ENCODE measurements at regions not wholly inside any gene's neighbourhood (a gene's known extent, or its start where the extent isn't known, plus 50 kb on each side); places are given as distances from the start of the nearest gene placed in this dataset.
"Not testable (repeated sequence)": the region's sequence is repeated elsewhere in the genome, so short reads cannot be mapped to it uniquely, and the experiment has no call there.

DNA sequence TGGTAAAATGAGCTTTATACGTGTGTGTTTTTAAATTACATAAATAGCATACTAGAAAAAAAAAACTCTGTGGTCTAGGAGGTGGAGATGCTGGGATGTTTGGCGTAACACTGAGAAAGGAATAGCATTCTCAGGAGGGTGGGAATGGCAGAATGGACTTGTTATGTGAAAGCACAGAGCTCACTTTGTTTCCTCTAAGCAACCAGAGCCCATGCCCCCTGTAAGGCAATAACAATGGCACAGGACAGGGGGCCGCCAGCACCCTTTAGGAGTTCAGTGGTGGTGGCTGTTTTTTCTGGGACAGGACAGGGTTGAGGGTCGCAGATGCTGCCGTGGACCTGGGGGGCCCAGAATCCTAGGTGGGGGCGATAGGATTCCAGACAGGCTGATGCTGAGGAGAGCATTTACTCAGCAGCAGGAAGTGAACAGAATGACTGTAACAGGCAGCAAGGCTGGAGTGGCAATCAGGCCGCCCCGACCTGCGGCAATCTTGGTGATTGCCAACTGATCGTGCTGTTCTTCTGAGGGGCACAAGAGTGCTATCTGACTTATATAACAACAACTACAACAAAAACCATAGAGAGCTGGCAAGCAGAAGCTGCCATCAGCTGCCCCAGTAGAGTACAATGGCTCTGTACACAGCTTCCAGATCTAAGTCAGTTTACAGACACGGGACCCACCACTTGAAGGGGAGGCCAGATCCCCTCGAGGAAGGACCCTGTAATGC lies 160.4 kb downstream of the UACA start:
- DNase-seq (ENCODE audit: extremely low read depth, low read depth) = no peak

DNA sequence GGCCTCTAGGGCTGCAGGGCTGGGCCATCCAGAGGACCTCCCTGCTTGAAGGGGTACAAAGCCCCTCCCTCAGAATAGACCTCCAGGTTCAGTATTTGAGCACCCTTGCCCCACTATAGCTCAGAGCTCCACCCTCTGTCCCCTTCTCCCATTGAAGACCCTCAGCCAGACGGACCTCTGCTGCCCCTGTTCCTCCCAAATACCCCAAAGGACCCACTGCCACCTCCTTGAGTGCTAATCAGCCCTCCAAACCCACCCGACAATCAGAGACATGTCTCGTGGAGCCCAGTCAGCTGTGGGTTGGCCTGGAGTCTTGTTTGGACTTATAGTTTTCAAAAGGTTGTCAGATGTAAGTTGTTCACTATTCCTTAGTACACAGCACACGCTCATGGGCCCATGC lies 161.1 kb downstream of the UACA start:
- DNase-seq (ENCODE audit: extremely low read depth, low read depth) = no peak

DNA sequence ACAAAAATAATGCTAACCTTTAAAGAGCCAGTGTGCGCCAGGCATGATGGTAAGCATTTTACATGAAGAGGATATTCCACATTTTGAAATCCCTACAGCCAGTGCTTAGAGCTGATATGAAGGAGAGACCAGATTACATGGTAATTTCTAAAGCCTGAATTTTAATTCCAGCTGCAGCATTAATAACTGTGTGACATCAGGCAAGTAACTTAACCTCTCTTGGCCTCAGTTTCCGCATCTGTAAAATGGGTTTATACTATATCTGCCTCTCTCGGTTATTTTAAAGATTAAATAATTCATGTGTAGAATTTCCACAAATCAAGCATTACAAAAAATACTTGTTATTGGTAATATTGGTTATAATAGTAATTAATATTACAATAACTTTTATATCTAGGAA lies 165.4 kb downstream of the UACA start:
- no peak for DNase-seq (ENCODE audit: extremely low read depth, low read depth)

DNA sequence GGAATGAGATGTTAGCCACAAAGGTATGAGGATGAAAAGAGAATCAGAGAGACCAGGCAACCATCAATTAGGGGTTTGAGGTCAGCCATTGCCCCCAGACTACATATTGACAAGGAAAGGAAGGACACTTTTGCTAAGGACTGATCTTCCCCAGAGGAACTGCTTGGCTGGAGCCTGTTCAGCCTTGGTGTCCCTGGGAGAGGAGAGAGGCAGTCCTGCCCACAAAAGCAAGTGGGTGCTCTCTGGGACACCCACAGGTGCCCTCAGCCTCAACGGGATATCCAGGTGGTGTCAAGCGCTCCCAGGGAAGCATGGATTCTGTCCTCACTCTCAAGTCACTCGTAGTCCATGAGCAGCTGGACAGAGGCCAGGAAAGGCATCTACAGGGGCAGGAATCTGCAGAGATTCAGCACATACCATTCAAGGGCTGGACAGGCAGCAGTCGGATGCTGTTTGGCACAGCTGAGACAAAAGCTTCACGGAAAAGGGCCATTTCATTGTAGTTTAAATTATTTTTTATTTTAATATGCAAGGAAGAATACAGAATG lies 166.2 kb downstream of the UACA start:
- no peak for DNase-seq (ENCODE audit: extremely low read depth, low read depth)

DNA sequence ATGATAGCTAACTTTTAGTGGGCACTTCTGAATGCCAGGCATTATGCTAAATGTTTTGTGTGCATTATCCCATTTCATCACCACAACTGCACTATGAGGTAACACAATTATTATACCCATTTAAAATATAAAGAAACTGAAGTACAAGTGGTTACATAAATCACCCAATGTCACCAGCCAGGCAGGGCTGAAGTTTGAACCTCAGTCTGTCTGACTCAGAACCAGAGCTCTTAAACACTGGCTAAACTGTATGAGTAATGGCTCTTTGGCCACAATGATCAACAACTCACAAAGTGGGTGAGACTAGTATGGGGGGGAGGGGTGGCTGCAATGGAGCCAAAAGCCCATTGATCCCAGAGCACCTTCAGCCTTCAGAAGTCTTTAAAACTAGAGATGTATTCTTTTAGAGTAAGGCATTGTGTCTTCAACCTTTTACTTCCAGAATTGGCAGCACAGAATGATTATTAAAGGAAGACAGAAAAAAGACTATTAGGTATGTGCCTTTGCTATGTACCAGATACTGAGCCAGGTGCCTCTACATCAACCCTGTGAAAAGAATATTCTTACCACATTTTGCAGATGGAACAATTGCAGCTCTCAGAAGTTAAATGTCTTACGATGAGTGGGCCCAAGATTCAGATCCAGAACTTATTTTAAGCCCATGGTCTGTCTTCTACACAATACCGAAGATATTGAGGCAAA lies 166.9 kb downstream of the UACA start:
- DNase-seq (ENCODE audit: extremely low read depth, low read depth) = no peak

DNA sequence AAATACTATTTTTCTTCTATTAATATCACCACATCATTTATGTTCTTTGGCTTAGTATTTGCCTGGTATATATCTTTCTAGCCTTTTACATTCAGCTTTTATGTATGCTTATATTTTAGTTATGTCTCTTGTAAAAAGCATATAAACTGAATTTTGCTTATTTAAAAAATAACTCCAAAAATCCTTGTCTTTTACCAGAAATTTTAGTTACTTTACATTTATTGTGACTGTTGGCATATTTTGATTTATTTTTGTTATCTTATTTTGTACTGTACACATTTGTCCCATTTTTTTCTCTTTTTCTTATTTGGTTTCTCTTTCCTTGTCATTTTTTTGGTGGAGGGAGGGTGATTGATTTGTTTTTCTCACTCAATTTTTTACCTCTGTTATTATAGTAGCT lies 169.6 kb downstream of the UACA start:
- DNase-seq (ENCODE audit: extremely low read depth, low read depth) = no peak

DNA sequence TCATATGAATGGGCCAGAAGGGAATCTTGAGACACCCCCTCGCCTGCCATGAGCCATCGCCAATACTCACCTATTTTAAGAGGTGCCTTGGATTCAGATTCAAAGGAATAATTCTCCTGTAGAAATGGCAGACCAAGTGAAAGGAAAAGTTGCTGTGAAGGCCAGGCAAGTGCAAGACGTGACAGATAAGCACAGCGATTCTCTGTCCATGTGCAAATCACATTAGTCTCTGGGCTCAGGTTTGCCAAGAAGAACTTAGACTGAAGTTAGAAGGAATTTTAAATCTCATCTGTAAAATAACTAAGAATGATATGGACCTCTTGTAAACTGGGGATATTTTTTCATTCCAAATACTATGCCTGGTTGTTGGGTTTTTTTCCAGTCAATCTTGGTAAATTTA lies 173.6 kb downstream of the UACA start:
- DNase-seq (ENCODE audit: extremely low read depth, low read depth) = no peak

DNA sequence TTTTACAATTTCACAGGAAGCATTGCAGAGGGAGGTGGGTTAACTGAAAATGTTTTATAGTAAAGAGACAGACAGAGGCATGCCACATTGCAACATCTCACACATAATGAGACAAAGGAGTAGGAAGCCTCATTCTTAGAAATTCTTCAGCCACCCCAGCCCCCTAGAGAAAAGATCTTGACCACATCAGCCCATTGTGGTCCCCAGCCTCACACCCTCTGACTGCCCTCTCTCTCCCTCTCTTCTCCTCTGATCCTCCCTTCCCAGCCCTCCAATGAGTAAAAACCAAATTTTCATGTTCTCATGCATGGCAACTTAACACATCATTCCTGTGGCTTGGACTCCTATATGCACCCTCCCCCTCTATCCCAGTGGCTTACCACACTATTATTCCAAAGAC lies 174.1 kb downstream of the UACA start:
- DNase-seq (ENCODE audit: extremely low read depth, low read depth) = no peak

DNA sequence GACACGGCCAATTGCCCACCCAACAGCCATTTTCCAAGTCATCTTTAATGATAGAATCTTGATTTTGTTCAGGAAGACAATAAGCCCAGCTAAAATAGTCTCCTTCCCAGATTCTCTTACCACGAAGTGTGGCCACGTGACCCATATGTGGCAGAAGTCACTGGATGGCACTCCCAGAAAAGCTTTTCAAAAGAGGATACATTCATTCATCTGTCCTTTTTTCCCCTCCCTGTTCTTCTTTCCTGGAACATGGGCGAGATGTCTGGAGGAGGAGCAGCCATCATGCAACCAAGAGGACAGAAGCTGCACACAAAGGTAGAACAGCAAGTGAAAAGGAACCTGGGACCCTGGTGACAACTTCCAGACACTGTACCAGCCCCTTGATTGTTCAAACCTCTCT lies 174.7 kb downstream of the UACA start:
- no peak for DNase-seq (ENCODE audit: extremely low read depth, low read depth)

DNA sequence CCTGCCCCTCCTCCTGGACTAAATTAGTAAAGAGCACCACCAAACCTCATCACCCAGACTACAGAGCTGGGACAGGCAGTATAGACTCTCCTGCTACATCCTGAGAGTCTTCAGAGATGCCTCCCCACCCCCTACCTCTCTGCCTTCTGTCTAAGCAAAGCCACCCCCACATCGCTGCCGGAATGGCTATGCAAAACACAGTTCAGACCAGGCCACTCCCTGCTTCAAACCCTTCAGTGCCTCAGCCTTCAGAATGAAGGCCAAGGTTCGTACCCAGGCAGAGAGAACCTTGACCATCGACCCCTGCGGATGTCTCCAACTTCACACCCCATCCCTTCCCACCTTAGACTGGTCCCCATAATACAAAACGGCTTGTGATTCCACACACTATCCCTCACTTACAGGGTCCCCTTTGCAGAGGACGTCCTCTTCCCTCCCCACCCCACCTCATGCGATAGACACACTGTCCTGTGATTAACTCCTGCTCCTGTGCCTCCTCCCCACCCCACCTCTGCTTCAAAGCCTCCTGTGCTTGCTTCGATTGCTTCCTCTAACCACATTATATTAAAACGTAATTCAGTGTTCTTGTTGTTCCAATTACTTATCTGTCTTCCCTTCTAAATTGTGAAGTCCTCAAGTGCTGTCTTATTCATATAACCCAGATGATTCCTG lies 175.3 kb downstream of the UACA start:
- no peak for DNase-seq (ENCODE audit: extremely low read depth, low read depth)

DNA sequence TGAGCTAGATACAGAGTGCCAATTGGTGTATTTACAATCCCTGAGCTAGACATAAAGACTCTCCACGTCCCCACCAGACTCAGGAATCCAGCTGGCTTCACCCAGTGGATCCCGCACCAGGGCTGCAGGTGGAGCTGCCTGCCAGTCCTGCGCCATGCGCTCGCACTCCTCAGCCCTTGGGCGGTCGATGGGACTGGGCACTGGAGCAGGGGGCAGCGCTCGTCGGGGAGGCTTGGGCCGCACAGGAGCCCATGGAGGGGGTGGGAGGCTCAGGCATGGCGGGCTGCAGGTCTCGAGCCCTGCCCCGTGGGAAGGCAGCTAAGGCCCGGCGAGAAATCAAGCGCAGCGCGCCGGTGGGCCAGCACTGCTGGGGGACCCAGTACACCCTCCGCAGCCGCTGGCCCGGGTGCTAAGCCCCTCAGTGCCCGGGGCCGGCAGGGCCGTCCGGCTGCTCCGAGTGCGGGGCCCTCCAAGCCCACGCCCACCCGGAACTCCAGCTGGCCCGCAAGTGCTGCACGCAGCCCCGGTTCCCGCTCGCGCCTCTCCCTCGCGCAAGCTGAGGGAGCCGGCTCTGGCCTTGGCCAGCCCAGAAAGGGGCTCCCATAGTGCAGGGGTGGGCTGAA lies 176.2 kb downstream of the UACA start:
- not testable (repeated sequence) for DNase-seq (ENCODE audit: extremely low read depth, low read depth)

DNA sequence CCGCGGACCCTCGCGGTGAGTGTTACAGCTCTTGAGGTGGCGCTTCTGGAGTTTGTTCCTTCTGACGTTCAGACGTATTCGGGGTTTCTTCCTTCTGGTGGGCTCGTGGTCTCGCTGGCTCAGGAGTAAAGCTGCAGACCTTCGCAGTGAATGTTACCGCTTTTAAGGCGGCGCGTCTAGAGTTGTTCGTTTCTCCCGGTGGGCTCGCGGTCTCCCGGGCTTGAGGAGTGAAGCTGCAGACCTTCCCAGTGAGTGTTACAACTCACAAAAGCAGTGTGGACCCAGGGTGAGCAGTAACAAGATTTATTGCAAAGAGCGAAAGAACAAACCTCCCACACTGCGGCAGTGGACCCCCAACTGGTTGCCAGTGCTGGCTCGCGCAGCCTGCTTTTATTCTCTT lies 177.1 kb downstream of the UACA start:
- no peak for DNase-seq (ENCODE audit: extremely low read depth, low read depth)

DNA sequence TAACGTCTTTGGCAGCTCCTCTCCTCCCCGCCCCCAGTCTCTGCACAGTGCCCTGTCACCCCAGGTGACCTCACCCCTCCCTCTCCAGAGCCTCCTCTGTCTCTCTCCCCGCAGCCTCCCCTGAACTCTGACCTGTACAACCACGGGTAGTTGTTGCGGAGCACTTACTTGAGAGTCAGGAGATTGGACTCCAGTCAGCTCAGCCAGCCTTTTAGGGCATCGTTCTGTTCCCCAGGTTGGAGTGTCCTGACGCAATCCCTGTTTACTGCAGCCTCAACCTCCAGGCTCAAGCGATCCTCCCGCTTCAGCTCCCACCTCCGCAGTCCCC lies 177.7 kb downstream of the UACA start:
- DNase-seq (ENCODE audit: extremely low read depth, low read depth) = no peak

DNA sequence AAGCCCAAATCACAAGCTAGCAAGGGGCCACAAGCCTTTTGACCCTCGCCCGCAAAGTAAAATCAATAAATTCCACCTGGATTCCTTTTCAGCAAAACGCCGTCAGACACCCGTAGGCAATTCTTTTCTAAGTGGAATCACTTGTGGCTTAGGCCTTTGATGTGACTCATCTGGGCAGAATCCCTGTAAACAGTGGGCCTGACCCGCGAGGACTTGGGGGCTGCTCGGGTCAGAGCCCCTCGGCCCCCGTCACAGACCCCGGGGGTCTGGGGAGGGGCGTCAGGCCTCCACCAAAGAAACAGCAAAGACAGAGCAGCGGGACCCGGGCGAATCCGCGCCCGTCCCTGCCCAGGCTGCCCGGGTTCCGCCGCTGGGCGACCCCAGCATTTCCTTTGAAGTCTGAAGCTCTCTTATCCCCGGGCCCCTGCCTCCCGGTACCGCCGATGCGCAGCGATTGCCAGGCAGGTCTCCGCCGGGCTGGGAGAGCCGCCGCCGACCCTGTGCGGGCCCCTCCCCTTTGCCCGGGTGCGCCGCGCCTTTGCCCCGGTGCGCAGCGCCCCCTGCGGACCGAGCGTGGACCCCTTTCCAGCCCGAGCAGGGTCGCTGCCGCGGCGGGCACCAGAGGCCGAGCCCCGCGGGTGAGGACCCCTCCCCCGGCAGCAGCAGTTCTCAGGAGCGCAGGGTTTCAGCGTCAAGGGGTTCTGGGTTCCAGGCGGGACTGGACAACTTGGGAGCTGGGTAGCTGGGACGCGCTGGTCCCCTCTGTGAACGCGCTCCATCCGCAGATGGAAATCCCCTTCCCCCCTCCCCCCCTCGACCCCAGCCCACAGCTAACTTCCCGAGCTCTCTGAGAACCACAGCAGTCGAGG lies 178.3 kb downstream of the UACA start:
- DNase-seq (ENCODE audit: extremely low read depth, low read depth) = no peak

DNA sequence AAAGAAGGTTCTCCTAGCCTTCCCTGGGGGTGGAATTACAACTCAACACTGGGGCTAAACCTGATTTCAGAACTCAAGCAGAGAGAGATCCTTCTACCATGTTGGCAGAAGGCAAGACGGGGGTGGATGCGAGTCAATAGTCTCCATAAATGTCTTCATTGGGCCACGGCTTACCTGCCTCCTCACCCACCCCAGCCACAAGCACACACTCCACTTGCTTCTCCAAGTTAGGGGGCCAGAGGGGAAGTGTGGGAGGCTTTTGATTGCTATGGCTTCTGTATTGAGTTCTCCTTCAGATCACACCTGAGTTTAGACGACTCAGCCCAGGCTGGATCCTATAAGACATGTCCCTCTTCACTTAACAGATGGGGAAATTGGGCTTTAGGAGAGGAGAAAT lies 178.9 kb downstream of the UACA start:
- no peak for DNase-seq (ENCODE audit: extremely low read depth, low read depth)

DNA sequence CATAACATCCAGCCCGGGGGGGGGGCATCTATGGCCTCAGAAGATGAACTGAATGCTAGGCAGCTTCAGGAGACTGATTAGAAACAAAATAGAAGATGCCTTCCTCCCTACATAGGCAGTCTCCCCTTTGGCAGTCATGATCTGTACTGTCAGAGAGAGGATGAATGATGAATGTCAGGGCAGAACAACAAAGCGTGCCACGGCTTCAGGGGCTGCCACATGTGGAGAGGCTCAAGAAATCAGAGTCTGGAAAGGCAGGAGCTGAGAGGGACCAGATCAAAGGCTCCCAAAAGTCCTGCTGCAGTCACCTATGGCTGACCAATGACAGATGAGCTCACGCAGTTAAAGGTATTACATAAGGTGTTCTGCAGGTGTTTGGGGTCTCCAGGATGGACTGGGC lies 180.4 kb downstream of the UACA start:
- DNase-seq (ENCODE audit: extremely low read depth, low read depth) = no peak

DNA sequence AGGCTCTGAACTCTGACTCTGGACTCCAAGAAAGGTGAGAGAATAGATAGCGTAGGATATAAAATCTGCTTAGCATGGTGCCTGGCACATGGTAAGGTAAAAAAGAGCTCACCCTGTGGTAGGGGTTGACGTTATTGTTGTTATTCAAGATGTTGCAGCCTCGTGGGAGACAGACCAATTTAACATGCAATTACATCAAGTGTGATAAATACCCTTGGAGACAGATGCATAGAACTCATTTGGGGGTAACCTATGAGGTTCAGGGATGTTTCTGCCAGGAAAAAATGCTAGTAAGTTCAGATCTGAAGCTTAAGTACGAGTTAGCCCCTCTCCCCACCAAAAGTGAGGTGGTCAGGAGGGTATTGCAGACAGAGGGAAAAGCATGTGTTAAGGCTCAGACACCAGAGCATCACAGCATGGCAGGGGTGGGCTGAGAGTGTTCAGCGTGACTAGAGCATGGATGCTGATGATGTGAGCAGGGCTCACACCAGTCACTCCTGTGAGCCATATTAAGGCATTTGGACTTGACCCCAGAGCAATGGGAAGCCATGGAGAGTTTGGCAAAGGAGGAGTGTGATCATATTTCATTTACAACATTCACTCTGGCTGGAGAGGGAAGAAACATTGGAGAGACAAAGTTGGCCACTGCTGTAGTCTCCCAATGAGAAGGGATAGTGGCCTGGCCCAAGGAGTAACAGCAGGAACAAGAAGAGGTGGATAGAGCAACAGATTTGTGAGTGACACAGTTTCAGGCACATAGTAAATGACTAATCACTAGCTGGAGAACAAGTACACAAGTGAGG lies 181.0 kb downstream of the UACA start:
- no peak for DNase-seq (ENCODE audit: extremely low read depth, low read depth)

DNA sequence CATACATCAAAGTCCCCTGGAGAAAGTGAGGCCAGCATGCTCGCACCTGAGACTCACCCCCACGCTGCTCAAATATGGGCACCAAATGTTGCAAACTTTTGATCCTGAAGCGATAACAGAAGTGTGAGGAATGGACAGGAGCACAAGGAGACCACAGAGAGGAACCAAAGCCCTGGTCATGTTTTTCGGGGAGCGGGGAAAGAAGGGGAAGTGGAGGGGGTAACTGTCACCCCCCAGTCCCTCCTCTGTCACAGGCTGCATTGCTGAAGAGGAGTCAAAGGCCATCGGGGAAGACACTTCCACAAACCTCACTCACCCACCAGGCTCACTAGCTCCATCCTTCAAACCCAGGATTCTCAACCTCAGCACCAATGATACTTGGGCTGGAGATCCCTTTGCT lies 182.4 kb downstream of the UACA start:
- DNase-seq (ENCODE audit: extremely low read depth, low read depth) = no peak

DNA sequence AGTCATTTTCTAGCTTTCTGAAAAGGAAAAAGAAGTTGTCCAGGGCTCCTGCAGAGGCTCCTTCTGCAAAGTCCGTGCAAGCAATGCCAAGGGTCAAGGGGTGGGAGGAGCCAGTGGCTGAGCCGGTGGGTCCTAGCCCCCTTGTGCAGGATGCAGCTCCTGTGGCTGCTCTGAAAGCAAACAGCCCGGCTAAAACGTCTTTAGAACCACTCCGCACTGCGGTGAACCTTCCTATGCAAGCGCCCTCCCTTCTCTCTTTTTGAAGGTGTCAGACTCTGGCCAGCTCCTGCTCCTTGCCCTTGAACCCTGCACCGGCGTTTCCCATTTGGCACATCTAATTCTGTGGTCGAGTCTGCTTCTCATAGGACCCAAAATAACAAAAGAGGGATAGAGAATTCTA lies 183.1 kb downstream of the UACA start:
- no peak for DNase-seq (ENCODE audit: extremely low read depth, low read depth)

DNA sequence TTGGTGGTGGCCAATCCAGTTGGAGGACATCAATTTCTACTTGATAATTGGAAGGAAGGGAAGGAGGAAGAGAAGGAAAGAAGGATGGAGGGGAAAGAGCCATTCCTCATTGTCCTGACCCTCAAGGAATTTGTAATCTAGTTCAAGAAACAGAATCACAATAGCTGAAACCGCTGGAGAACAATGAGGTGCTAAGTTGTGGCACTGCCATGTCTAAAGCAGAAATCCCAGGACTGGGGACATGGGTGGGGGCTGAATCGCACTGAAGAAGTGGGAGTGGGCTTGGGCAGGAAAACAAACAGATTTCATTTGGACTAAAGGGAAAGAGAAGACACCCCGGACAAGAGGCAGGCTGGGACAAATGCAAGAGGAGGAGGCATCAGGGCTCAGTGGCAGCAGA lies 183.6 kb downstream of the UACA start:
- DNase-seq (ENCODE audit: extremely low read depth, low read depth) = no peak

Data from NCI-H460 (cell line).